Astrocyte of the cerebellum (primary cell): ENCODE measurements at regions not wholly inside any gene's neighbourhood (a gene's known extent, or its start where the extent isn't known, plus 50 kb on each side); places are given as distances from the start of the nearest gene placed in this dataset.
A peak's percentile ranks its signal among the peaks of the same experiment; 100 is the strongest.

Experiments used
- DNase-seq: peaks from one replicate; pipeline ENCODE4 v3.0.0-alpha.2; 2011; ENCODE audit warnings: low read depth
- H3K4me3 ChIP-seq: 2 replicates; pipeline ENCODE4 v1.5.1; 2011; ENCODE audit warnings: mild to moderate bottlenecking, low read depth, low read length, moderate library complexity
- CTCF ChIP-seq: IDR thresholded peaks from 2 replicates; pipeline ENCODE4 v1.5.1; 2012; ENCODE audit warnings: low read length, low read depth, moderate library complexity, mild to moderate bottlenecking; ENCODE audit errors: missing control alignments
- in situ Hi-C: cut with HindIII; loops from 2 replicates; pipeline ENCODE4 v1.10.0; 2017; ENCODE audit warnings: low sequenced_read_pairs

GRCh38 chrX:63958134-63958865 lies 173.3 kb upstream of the ARHGEF9 start:
- in situ Hi-C loops = no loop called here
- no peak for TF ChIP-seq CTCF

GRCh38 chrX:63935835-63936234 lies 150.8 kb upstream of the ARHGEF9 start:
- TF ChIP-seq CTCF = no peak
- in situ Hi-C loops = no loop called here
- DNase-seq = no peak

More at GRCh38 chrX:63958134-63958865, 173.3 kb upstream of the ARHGEF9 start:
- no peak overlapping the region for H3K4me3 ChIP-seq
- DNase-seq = no peak

GRCh38 chrX:63934791-63935190 lies 149.8 kb upstream of the ARHGEF9 start:
- TF ChIP-seq CTCF = no peak
- DNase-seq = no peak
- no peak overlapping the region for H3K4me3 ChIP-seq
- in situ Hi-C loops = no loop called here

More at GRCh38 chrX:63935835-63936234, 150.8 kb upstream of the ARHGEF9 start:
- no peak overlapping the region for H3K4me3 ChIP-seq

- no peak for TF ChIP-seq CTCF
- in situ Hi-C loops = no loop called here
These were observed 149.1 kb upstream of the ARHGEF9 start for GRCh38 chrX:63934160-63934559.

GRCh38 chrX:63932907-63933306 lies 147.9 kb upstream of the ARHGEF9 start:
- DNase-seq = no peak
- in situ Hi-C loops = no loop called here
- H3K4me3 ChIP-seq = no peak overlapping the region
- no peak for TF ChIP-seq CTCF

More at GRCh38 chrX:63934160-63934559, 149.1 kb upstream of the ARHGEF9 start:
- H3K4me3 ChIP-seq = no peak overlapping the region
- DNase-seq = no peak

- no peak for TF ChIP-seq CTCF
- no peak for DNase-seq
- no peak overlapping the region for H3K4me3 ChIP-seq
- in situ Hi-C loops = no loop called here
These were observed 147.0 kb upstream of the ARHGEF9 start for GRCh38 chrX:63932006-63932405.

GRCh38 chrX:63930140-63930539 lies 145.1 kb upstream of the ARHGEF9 start:
- DNase-seq = no peak
- no peak overlapping the region for H3K4me3 ChIP-seq
- TF ChIP-seq CTCF = peak; percentile 10
- in situ Hi-C loops = no loop called here
